ENCODE measurements at regions not wholly inside any gene's neighbourhood (a gene's known extent, or its start where the extent isn't known, plus 50 kb on each side); places are given as distances from the start of the nearest gene placed in this dataset.

GRCh38 chr4:123315617-123316016 is 81.0 kb upstream of the SPRY1 start:
- no peak for TF ChIP-seq CTCF (IDR thresholded peaks at IDR 0.05)
- TF ChIP-seq POLR2AphosphoS5 (IDR thresholded peaks at IDR 0.05) = no peak
- no peak for TF ChIP-seq POLR2A (IDR thresholded peaks at IDR 0.05)
